ENCODE measurements at regions not wholly inside any gene's neighbourhood (a gene's known extent, or its start where the extent isn't known, plus 50 kb on each side); places are given as distances from the start of the nearest gene placed in this dataset.
"Not testable (repeated sequence)": the region's sequence is repeated elsewhere in the genome, so short reads cannot be mapped to it uniquely, and the experiment has no call there.

DNA sequence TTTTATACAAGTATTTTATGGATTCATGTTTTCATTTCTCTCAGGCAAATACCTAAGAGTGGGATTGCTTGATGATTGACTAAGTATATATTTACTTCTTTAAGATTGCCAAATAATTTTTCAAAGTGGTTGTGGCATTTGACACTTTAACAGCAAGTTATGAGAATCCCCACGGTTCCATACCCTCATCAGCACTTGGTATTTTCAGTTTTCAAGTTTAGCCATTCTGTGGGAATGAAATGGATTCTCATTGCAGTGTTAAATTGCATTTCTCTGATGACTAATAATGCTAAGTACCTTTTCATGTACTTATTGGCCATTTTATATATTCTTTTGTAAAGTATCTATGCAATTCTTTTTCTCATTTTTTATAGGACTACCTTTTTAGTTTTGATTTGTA lies 301.5 kb upstream of the DIO3 start:
- H2AFZ ChIP-seq (ENCODE audit: low read depth, low read length), result no peak overlapping the region
- no peak overlapping the region for H3K4me3 ChIP-seq (ENCODE audit: insufficient read depth in 1 of 2, low read depth in 1 of 2, low read length in 2 of 2)
- H3K36me3 ChIP-seq (ENCODE audit: control insufficient read depth in 1 of 2, insufficient read depth in 2 of 2, low read depth in 1 of 2, low read length in 2 of 2), result no peaks in the 10 kb centered on the region

GRCh38 chr14:101266441-101266840 lies 294.9 kb upstream of the DIO3 start:
- H4K8ac ChIP-seq (ENCODE audit: low read length); H3K27me3 ChIP-seq (ENCODE audit: control insufficient read depth in 1 of 2, insufficient read depth in 1 of 2, low read length in 2 of 2); H2AK5ac ChIP-seq (ENCODE audit: low read length, severe bottlenecking); H3K18ac ChIP-seq (ENCODE audit: low read depth in 1 of 2, low read length in 2 of 2); H2BK120ac ChIP-seq (ENCODE audit: low read depth, low read length); DNase-seq; H3K4ac ChIP-seq (ENCODE audit: low read depth in 1 of 2, low read length in 2 of 2); H2BK15ac ChIP-seq (ENCODE audit: low read depth, poor library complexity, severe bottlenecking); H2AFZ ChIP-seq (ENCODE audit: low read depth, low read length); H3K4me1 ChIP-seq (ENCODE audit: control insufficient read depth, insufficient read depth, low read depth, low read length); H4K91ac ChIP-seq (ENCODE audit: low read length); H3K36me3 ChIP-seq (ENCODE audit: control insufficient read depth in 1 of 2, insufficient read depth in 2 of 2, low read depth in 1 of 2, low read length in 2 of 2); H3K79me1 ChIP-seq (replicated peaks; ENCODE audit: low read length, poor library complexity, severe bottlenecking); H3K27ac ChIP-seq (ENCODE audit: low read length, poor library complexity, severe bottlenecking); H3K23ac ChIP-seq (ENCODE audit: low read length in 2 of 2); H3K9ac ChIP-seq (ENCODE audit: low read length); H2BK12ac ChIP-seq (ENCODE audit: low read length in 2 of 2); H2BK5ac ChIP-seq (ENCODE audit: low read depth, low read length, poor library complexity, severe bottlenecking); H3K14ac ChIP-seq (ENCODE audit: low read length in 2 of 2); H3K4me3 ChIP-seq (ENCODE audit: insufficient read depth in 1 of 2, low read depth in 1 of 2, low read length in 2 of 2); H3K9me3 ChIP-seq (ENCODE audit: control insufficient read depth, low read length); H3K4me2 ChIP-seq (ENCODE audit: low read length, poor library complexity, severe bottlenecking): not testable (repeated sequence)
- 91% methylated on average over 14 of the region's 20 CpGs for WGBS

More for the DNA sequence above, 301.5 kb upstream of the DIO3 start:
- Histone ChIP-seq H4K91ac (ENCODE audit: low read length) (no peak overlapping the region), H3K27ac (ENCODE audit: low read length, poor library complexity, severe bottlenecking) (no peak overlapping the region), H4K8ac (ENCODE audit: low read length) (no peak overlapping the region), H3K23ac (ENCODE audit: low read length in 2 of 2) (no peak overlapping the region), H3K4me2 (ENCODE audit: low read length, poor library complexity, severe bottlenecking) (no peak overlapping the region), H3K9me3 (ENCODE audit: control insufficient read depth, low read length) (peaks cover 8% of the 10 kb centered on the region), H3K18ac (ENCODE audit: low read depth in 1 of 2, low read length in 2 of 2) (no peak overlapping the region), H3K79me1 (replicated peaks; ENCODE audit: low read length, poor library complexity, severe bottlenecking) (no peaks in the 10 kb centered on the region), H3K9ac (ENCODE audit: low read length) (no peak overlapping the region), H2BK12ac (ENCODE audit: low read length in 2 of 2) (no peak overlapping the region), H2BK120ac (ENCODE audit: low read depth, low read length) (no peak overlapping the region), H3K14ac (ENCODE audit: low read length in 2 of 2) (no peak overlapping the region), H3K27me3 (ENCODE audit: control insufficient read depth in 1 of 2, insufficient read depth in 1 of 2, low read length in 2 of 2) (peaks cover 0 to 4% of the 10 kb centered on the region in 2 experiments), H3K4me1 (ENCODE audit: control insufficient read depth, insufficient read depth, low read depth, low read length) (no peaks in the 10 kb centered on the region), H3K4ac (ENCODE audit: low read depth in 1 of 2, low read length in 2 of 2) (no peak overlapping the region), H2BK5ac (ENCODE audit: low read depth, low read length, poor library complexity, severe bottlenecking) (no peak overlapping the region), H2AK5ac (ENCODE audit: low read length, severe bottlenecking) (no peak overlapping the region), H2BK15ac (ENCODE audit: low read depth, poor library complexity, severe bottlenecking) (no peak overlapping the region)
- WGBS, result no CpG with 5 or more reads among the region's 1 CpG
- DNase-seq, result no peak

DNA sequence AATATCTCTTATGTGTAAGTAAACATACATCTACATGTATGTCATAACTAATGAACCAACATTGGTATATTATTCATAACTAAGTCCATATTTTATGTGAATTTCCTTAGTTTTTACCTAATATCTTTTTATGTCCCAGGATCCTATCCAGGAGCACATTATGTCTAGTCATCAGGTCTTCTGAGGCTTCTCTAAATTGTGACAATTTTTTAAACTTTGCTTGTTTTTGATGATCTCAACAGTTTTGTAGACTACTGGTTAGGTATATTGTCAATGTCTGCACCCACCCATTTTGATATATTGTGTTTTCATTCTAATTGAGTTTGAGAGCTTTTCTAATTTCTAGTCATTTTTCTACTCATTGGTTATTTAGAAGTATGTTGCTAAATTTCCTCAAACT lies 288.2 kb upstream of the DIO3 start:
- no peak for DNase-seq
- Histone ChIP-seq H3K4me2 (ENCODE audit: low read length, poor library complexity, severe bottlenecking) (no peak overlapping the region), H2AK5ac (ENCODE audit: low read length, severe bottlenecking) (no peak overlapping the region), H2BK12ac (ENCODE audit: low read length in 2 of 2) (no peak overlapping the region), H2BK15ac (ENCODE audit: low read depth, poor library complexity, severe bottlenecking) (no peak overlapping the region), H3K23ac (ENCODE audit: low read length in 2 of 2) (no peak overlapping the region), H3K4me3 (ENCODE audit: insufficient read depth in 1 of 2, low read depth in 1 of 2, low read length in 2 of 2) (no peak overlapping the region), H2AFZ (ENCODE audit: low read depth, low read length) (no peak overlapping the region), H4K8ac (ENCODE audit: low read length) (no peak overlapping the region), H3K14ac (ENCODE audit: low read length in 2 of 2) (no peak overlapping the region), H3K9me3 (ENCODE audit: control insufficient read depth, low read length) (no peaks in the 10 kb centered on the region), H3K27ac (ENCODE audit: low read length, poor library complexity, severe bottlenecking) (no peak overlapping the region), H2BK5ac (ENCODE audit: low read depth, low read length, poor library complexity, severe bottlenecking) (no peak overlapping the region), H3K4ac (ENCODE audit: low read depth in 1 of 2, low read length in 2 of 2) (no peak overlapping the region), H4K91ac (ENCODE audit: low read length) (no peak overlapping the region), H3K27me3 (ENCODE audit: control insufficient read depth in 1 of 2, insufficient read depth in 1 of 2, low read length in 2 of 2) (no peaks in the 10 kb centered on the region), H3K9ac (ENCODE audit: low read length) (no peak overlapping the region), H3K4me1 (ENCODE audit: control insufficient read depth, insufficient read depth, low read depth, low read length) (no peaks in the 10 kb centered on the region), H3K36me3 (ENCODE audit: control insufficient read depth in 1 of 2, insufficient read depth in 2 of 2, low read depth in 1 of 2, low read length in 2 of 2) (no peaks in the 10 kb centered on the region), H3K18ac (ENCODE audit: low read depth in 1 of 2, low read length in 2 of 2) (no peak overlapping the region), H3K79me1 (replicated peaks; ENCODE audit: low read length, poor library complexity, severe bottlenecking) (no peaks in the 10 kb centered on the region), H2BK120ac (ENCODE audit: low read depth, low read length) (no peak overlapping the region)

GRCh38 chr14:101276309-101277091 lies 284.8 kb upstream of the DIO3 start:
- WGBS, result 69% methylated on average over 1 of the region's 4 CpGs
- no peak for DNase-seq
- no peak overlapping the region for H3K4ac ChIP-seq (ENCODE audit: low read depth in 1 of 2, low read length in 2 of 2)

More at GRCh38 chr14:101276309-101277091, 284.8 kb upstream of the DIO3 start:
- Histone ChIP-seq H2BK12ac (ENCODE audit: low read length in 2 of 2) (no peak overlapping the region), H2AFZ (ENCODE audit: low read depth, low read length) (no peak overlapping the region), H3K9me3 (ENCODE audit: control insufficient read depth, low read length) (no peaks in the 10 kb centered on the region), H3K36me3 (ENCODE audit: control insufficient read depth in 1 of 2, insufficient read depth in 2 of 2, low read depth in 1 of 2, low read length in 2 of 2) (no peaks in the 10 kb centered on the region), H2BK120ac (ENCODE audit: low read depth, low read length) (no peak overlapping the region), H3K27ac (ENCODE audit: low read length, poor library complexity, severe bottlenecking) (no peak overlapping the region), H2BK15ac (ENCODE audit: low read depth, poor library complexity, severe bottlenecking) (no peak overlapping the region), H2BK5ac (ENCODE audit: low read depth, low read length, poor library complexity, severe bottlenecking) (no peak overlapping the region), H3K4me3 (ENCODE audit: insufficient read depth in 1 of 2, low read depth in 1 of 2, low read length in 2 of 2) (no peak overlapping the region), H3K18ac (ENCODE audit: low read depth in 1 of 2, low read length in 2 of 2) (no peak overlapping the region), H3K4me2 (ENCODE audit: low read length, poor library complexity, severe bottlenecking) (no peak overlapping the region), H3K9ac (ENCODE audit: low read length) (no peak overlapping the region), H3K14ac (ENCODE audit: low read length in 2 of 2) (no peak overlapping the region), H4K91ac (ENCODE audit: low read length) (no peak overlapping the region), H3K27me3 (ENCODE audit: control insufficient read depth in 1 of 2, insufficient read depth in 1 of 2, low read length in 2 of 2) (no peaks in the 10 kb centered on the region), H3K4me1 (ENCODE audit: control insufficient read depth, insufficient read depth, low read depth, low read length) (no peaks in the 10 kb centered on the region), H4K8ac (ENCODE audit: low read length) (no peak overlapping the region), H2AK5ac (ENCODE audit: low read length, severe bottlenecking) (no peak overlapping the region), H3K23ac (ENCODE audit: low read length in 2 of 2) (no peak overlapping the region), H3K79me1 (replicated peaks; ENCODE audit: low read length, poor library complexity, severe bottlenecking) (no peaks in the 10 kb centered on the region)
